Medulla oblongata (tissue), 1 donor: ENCODE measurements at regions not wholly inside any gene's neighbourhood (a gene's known extent, or its start where the extent isn't known, plus 50 kb on each side); places are given as distances from the start of the nearest gene placed in this dataset.

Experiments used
- DNase-seq: peaks from one replicate; pipeline ENCODE4 v3.0.0-alpha.2; 2015; ENCODE audit errors: extremely low spot score

- DNase-seq: no peak
Measured at GRCh38 chr10:63744060-63744941, 223.1 kb downstream of the REEP3 start.

- DNase-seq: no peak
Measured at GRCh38 chr10:63749915-63750314, 228.7 kb downstream of the REEP3 start.

GRCh38 chr10:63751836-63752235 lies 230.6 kb downstream of the REEP3 start:
- DNase-seq: no peak

- DNase-seq: no peak
Measured at GRCh38 chr10:63752318-63752717, 231.1 kb downstream of the REEP3 start.

- no peak for DNase-seq
Measured at GRCh38 chr10:63753808-63754207, 232.6 kb downstream of the REEP3 start.

GRCh38 chr10:63755441-63755840 lies 234.2 kb downstream of the REEP3 start:
- no peak for DNase-seq

GRCh38 chr10:63757067-63757466 lies 235.9 kb downstream of the REEP3 start:
- DNase-seq: no peak

- no peak for DNase-seq
Measured at GRCh38 chr10:63758080-63758479, 236.9 kb downstream of the REEP3 start.

- DNase-seq: no peak
Measured at GRCh38 chr10:63759335-63759734, 238.1 kb downstream of the REEP3 start.

- DNase-seq: no peak
Measured at GRCh38 chr10:63760034-63760707, 239.0 kb downstream of the REEP3 start.

GRCh38 chr10:63760708-63761047 lies 239.5 kb downstream of the REEP3 start:
- no peak for DNase-seq

- no peak for DNase-seq
Measured at GRCh38 chr10:63761243-63761642, 240.0 kb downstream of the REEP3 start.

GRCh38 chr10:63763744-63764143 lies 242.5 kb downstream of the REEP3 start:
- no peak for DNase-seq

GRCh38 chr10:63765126-63765525 lies 243.9 kb downstream of the REEP3 start:
- no peak for DNase-seq

- no peak for DNase-seq
Measured at GRCh38 chr10:63766745-63767137, 245.5 kb downstream of the REEP3 start.

GRCh38 chr10:63767138-63767801 lies 246.1 kb downstream of the REEP3 start:
- peak; percentile 9 for DNase-seq

- DNase-seq: no peak
Measured at GRCh38 chr10:63769367-63769766, 248.2 kb downstream of the REEP3 start.

GRCh38 chr10:63770523-63770922 lies 249.3 kb downstream of the REEP3 start:
- DNase-seq: no peak

GRCh38 chr10:63772491-63772890 lies 251.3 kb downstream of the REEP3 start:
- no peak for DNase-seq

GRCh38 chr10:63773106-63773505 lies 251.9 kb downstream of the REEP3 start:
- no peak for DNase-seq

GRCh38 chr10:63773962-63774361 lies 252.8 kb downstream of the REEP3 start:
- no peak for DNase-seq

GRCh38 chr10:63780101-63780500 lies 258.9 kb downstream of the REEP3 start:
- DNase-seq: no peak

- DNase-seq: no peak
Measured at GRCh38 chr10:63781226-63781625, 260.0 kb downstream of the REEP3 start.
